ENCODE measurements at regions not wholly inside any gene's neighbourhood (a gene's known extent, or its start where the extent isn't known, plus 50 kb on each side); places are given as distances from the start of the nearest gene placed in this dataset.
A peak's percentile ranks its signal among the peaks of the same experiment; 100 is the strongest.
"Not testable (repeated sequence)": the region's sequence is repeated elsewhere in the genome, so short reads cannot be mapped to it uniquely, and the experiment has no call there.

DNA sequence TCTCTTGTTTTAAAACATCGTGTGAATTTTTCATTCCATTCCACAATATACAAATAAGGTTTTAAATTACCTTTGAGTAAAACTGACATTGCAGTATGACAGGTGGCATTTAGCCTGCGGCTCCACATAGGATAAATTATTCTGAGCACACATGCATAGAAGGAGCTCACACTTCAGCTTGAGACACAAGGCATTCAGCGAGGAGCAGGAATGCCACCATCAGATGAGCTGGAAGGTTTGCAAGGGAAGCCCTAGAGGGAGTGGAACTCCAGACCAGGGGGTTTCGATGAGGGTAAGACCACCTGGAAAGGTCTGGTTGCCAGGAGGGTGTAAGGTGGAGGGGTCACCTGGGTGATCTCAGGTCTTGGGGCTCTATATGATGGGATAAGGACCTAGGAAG, 259.0 kb upstream of the ADRA1B start:
- DNase-seq, result no peak

DNA sequence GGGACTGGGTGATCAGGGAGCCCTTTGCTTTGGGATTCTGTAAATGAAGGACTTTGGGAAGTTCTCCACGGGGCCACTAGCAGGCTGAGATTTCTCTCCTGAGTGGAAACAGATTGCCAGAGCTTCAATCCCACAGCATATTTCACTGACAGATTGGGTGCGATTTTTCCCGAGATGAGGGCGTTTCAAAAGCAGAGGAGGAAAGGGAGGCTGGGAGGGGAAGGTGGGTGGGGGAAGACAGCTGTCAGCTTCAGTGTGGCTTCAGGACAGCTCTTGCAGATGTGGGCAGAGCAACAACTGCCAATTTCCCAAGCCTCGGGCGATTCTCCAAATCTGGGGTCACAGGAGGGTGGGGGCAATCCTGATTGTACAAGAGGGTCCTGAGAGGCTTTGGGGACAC, 258.5 kb upstream of the ADRA1B start:
- DNase-seq, result no peak

DNA sequence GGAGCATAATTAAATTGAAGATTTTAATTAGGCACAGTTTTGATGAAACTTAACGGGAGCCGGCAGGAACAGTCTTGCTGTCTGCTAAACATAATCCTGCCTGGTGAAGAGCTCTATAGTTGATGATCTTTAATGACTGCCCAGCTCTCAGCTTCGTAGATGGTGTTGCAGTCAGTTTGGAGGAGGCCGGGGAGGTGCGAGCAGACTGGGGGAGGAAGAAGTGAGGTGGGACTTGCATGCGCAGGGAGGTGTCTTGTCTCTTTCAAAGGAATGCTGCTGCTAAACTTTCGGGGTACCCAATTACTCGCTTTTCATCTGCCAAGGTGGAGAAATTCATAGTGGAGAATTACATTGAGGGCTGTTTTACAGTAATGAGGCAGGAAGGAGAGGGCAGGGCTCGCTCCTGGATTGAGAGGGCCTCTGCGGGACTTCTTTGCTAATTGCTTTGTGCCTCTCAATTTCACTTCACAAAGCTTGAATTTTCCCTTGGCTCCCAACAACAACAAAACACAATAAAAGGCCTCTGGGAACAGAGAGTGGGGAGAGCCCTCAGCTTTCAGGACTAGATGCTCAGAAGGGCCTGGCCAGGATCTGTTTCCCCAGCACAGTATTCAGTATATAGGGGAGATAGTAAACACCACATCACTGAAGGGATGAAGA, 257.9 kb upstream of the ADRA1B start:
- DNase-seq, result no peak

DNA sequence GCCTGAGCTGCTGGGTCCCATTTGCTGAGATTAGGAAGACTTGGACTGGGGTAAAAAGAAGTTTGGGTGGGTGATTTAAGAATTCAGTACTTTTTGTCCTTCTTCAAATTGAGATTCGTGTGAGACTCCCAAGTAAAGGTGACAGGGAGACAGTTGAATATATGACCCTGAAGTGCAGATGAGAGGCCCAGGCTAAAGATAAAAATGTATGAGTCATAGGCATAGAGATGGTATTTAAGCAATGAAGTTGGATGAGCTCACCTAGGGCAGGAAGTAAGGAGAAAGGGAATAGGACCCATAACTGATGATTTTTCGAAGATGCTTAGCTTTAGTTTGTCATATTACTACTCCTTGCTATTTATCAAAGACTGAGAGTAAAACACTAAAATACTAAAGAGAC, 255.9 kb upstream of the ADRA1B start:
- DNase-seq, result no peak

DNA sequence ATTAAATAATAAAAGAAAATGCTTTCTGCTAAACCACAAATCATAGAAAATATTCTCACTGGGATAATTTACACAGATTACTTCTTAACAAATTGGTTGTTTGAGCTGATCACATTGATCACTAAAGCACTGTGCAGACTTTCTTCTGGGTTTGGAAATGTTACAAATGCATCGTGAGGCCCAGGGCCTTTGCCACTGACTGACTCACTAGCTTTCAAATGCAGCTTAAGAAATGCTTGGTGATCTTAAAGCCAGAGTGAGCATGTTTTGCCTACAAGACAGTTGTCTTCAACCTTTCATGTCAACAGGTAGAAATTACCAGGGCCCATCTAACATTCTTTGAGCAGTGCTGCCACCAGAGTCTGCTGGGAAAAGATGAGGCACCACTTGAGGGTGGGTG, 252.3 kb upstream of the ADRA1B start:
- no peak for DNase-seq

DNA sequence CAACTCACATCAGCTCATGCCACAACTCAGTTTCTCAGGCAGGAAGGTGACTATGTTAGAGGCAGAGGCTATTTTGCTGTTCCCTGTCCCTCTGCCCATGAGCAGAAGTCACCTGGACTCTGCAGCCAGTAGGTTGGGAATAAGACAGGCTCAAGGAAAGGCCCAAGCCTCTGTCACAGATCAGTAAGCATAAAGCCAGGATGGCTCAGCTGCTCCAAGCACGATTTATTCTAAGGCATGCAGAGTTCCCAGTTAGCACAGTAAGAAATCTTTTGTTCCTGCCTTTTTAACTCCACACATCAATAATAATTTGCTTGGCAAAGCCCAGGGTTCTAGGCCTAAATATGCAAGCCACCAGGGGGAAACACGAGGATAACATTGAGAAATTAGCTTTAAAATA, 249.0 kb upstream of the ADRA1B start:
- DNase-seq, result no peak

DNA sequence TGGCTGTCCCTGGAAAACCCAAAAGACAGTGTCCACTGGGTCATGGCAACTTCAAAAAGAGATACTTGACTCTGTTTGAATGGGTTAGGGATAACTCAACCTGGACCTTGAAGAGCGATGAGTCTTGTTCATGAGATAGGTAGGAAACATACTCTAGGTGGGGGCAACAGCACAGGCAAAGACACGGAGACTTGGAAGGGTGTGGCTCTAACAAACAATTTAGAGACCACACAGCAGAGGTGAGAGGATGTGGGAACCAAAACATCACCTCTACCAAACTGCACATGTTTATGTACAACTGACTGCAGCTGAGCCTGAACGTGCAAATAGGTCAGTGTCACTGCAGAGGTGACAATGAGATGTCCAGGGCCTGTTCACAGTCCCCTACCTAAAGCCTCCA, 247.7 kb upstream of the ADRA1B start:
- DNase-seq, result peak; percentile 6

DNA sequence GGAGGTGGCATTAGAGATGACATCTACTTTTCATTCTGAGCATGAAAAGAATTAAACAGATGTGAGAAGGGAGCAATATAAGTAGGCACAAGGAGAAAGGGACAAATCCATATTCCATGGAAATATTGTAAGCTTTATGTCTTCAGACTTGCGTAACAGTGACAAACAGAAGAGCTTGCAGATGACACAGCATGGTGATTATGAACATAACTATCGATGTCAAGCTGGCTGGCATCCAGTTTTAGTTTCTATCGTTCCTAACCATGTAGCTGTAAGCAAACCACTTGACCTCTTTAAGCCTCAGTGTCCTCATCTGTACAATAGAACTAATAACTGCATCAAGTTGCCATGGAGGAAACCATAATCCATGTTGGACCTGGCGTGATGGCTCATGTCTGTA, 246.7 kb upstream of the ADRA1B start:
- DNase-seq, result no peak

DNA sequence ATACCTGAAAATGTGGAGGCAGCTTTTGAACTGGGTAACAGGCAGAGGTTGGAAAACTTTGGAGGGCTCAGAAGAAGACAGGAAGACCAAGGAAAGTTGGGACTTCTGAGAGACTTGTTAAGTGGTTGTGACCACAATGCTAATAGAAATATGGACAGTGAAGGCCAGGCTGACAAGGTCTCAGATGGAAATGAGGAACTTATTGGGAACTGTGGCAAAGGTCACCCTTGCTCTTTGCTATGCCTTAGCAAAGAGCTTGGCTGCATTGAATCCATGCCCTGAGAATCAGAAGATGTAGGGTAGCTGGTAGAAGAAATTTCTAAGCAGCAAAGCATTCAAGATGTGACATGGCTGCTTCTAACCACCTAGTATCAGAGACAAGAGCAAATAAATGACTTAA, 244.4 kb upstream of the ADRA1B start:
- DNase-seq, result no peak

DNA sequence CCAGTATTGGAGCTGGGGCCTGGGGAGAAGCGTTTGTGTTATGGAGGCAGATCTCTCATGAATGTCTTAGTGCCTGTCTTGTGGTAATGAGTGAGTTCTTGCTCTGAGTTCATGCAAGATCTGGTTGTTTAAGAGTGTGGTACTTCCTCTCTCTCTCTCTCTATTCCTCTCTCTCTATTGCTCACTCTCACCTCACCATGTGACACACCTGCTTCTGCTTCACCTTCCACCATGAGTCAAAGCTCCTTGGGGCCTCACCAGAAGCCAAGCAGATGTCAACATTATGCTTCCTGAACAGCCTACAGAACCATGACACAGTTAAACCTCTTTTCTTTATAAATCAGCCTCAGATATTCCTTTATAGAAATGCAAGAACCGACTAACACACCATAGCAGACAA, 242.7 kb upstream of the ADRA1B start:
- no peak for DNase-seq

DNA sequence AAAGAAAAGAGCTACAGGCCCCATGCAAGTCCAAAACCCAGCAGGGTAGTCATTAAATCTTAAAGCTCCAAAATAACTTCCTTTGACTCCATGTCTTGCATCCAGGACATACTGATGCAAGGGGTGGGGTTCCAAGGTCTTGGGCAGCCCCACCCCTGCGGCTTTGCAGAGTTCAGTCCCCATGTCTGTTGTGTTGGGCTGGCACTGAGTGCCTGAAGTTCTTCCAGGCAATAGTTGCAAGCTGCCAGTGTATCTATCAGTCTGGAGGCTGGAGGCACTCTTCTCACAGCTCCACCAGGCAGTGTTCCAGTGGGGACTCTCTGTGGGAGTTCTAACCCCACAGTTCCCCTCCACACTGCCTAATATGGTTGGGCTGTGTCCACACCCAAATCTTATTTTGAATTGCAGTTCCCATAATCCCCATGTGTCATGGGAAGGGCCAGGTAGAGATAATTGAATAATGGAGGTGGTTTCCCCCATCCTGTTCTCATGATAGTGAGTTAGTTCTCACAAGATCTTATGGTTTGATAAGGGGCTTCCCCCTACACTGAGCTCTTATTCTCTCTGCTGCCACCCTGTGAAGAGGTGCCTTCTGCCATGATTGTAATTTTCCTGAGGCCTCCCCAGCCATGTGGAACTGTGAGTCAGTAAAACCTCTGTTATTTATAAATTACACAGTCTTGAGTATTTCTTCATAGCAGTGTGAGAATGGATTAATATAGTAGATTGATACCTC, 237.5 kb upstream of the ADRA1B start:
- no peak for DNase-seq

DNA sequence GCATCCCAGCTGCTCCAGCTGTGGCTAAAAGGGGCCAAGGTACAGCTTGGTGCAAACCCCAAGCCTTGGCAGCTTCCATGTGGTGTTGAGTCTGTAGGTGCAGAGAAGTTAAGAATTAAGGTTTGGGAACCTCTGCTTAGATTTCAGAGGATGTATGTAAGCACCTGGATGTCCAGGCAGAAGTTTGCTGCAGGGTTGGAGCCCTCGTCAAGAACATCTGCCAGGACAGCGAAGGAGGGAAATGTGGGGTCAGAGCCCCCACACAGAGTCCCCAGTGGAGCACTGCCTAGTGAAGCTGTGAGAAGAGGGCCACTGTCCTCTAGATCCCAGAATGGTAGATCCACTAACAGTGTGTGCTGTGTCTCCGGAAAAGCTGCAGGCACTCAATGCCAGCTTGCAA, 236.2 kb upstream of the ADRA1B start:
- DNase-seq, result no peak

DNA sequence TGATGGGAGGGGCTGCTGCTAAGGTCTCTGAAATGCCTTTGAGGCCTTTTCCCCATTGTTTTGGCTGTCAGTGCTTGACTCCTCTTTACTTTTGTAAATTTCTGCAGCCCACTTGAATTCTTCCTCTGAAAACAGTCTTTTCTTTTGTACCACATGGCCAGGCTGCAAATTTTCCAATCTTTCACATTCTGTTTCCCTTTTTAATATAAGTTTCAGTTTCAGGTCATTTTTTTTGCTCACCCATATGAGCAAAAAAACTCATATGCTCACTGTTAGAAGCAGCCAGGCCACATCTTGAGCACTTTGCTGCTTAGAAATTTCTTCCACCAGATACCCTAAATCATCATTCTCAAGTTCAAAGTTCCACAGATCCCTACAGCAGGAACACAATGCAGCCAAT, 234.6 kb upstream of the ADRA1B start:
- DNase-seq, result no peak

DNA sequence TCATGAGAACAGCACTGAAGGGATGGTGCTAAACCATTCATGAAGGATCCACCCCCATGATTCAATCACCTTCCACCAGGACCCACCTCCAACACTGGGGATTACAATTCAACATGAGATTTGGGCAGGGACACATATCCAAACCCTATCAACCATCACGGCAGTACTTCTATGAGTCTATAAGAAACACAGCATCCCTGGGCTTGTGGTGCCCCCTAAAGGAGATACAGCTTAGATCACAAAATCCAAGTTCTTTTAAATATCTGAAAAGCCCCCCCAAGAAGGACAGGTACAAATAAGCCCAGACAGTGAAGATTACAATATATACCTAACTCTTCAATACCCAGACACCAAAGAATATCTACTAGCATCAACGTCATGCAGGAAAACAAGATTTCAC, 233.7 kb upstream of the ADRA1B start:
- no peak for DNase-seq

DNA sequence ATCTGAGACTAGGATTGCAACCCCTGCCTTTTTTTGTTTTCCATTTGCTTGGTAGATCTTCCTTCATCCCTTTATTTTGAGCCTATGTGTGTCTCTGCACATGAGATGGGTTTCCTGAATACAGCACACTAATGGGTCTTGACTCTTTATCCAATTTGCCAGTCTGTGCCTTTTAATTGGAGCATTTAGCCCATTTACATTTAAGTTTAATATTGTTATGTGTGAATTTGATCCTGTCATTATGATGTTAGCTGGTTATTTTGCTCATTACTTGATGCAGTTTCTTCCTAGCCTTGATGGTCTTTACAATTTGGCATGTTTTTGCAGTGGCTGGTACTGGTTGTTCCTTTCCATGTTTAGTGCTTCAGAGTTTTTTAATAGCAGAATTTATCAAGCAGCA, 228.4 kb upstream of the ADRA1B start:
- not testable (repeated sequence) for DNase-seq

DNA sequence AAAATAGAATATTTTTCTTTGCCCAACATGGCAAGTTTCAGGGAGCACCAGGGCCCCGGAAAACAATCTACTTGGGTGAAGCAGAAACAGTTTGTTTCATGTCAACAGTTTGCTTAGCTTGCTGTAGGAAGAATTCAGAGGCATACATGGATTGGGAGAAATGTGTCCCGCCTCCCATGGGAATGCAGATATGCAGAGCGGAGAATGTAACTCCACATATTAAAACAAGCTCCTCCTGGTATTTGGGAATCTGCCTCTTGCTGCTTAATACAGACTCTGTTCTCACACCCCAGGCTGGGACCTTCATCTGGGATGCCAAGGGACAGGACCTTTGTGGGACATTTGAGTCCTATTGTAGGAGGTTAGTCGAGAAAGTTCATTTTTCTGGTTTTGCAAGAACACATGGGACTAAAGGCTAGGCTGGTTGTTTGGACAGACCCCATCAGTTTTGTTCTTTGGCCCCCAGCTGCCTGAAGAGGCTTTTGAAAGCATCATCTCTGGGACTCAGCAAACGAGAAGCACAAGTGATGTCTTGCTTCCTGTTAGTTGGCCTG, 220.5 kb upstream of the ADRA1B start:
- no peak for DNase-seq

DNA sequence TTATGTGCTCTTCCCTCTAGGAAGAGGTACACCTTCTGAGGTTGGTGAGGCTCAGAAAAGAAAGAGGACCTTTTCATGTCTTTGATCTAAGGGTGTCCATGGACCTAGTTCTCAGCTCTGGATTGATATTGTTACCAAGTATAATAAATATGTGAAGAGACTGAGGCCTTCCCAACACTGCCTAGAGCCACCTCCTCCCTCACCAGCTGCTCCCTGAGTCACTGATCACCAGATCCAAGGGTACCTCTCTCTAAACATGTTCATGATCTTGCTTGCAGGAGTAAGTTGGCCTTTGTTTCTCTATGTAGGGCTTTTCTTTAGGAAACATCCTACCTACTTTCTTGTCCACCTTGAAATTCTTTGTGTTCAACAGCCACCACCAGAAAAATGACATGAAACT, 218.8 kb upstream of the ADRA1B start:
- no peak for DNase-seq

DNA sequence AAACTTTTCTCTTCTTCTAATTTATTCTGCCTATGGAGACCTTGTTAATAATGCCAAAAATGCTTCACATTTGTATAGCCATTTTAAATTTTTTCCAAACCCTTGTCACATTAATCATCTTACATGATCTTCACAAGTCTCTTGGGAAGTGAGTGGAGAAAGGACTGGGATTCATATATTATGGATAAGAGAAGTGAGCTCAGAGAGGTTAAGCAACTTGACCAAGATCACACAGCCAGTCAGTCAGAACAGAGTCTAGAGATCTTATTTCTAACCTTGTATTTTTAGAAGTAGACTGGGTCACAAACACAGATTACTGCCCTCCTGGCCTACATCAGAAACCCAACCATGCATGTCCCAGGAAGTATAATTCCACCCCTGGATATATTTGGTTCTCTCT, 218.0 kb upstream of the ADRA1B start:
- DNase-seq, result no peak

DNA sequence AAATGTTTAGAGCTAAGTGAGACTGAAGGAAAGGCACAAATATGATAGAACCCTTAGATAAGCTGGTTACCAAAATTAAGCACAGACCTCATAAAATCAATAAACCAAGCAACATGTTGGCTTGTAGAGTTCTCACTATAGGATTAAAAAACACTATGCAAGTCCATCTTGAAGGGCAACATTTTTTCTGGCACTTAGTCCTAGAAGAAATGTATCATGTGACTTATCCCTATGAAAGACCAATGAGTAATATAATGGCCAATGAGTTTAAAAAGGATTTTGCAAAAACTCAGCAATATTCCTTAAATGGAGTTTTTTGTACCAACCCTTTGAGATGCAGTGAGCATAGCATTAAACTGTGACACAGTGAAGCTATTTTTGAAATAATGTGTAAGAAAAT, 216.3 kb upstream of the ADRA1B start:
- no peak for DNase-seq

DNA sequence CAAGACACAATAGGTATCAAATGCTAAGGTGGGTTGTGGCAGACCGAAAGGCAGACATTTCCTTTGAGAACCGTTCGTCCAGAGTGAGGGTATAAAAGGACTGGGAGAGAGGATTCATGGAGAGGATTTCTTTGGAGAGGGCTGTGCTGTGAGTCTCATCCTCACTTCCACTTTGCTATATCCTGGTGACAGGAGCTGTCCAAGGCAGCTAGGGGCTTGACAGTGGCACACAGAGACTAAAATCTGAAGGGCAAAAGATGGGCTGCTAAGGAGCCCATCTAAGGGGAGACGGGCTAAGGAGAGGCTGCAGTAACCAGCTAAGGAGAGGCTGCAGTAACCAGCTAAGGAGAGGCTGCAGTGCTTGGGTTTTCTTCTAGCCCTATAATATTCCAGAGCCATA, 214.0 kb upstream of the ADRA1B start:
- DNase-seq, result no peak

DNA sequence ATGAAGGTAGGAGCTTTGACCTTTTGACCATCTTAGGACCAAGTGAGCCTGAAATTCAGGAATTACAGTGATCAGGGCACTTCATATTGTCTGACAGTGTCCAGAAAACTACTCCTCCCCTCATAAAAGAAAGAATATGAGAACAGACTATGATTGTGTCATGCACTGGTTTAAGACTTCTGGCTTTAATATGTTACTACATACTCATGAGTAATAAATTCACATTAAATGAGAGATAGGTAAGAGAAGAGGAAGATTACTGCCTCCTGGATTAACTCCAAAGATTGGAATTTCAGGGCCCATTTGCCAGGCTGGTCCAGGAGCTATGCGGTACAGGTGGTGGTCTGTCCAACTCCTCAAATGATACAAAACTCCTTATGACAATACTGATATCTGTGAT, 213.5 kb upstream of the ADRA1B start:
- no peak for DNase-seq

DNA sequence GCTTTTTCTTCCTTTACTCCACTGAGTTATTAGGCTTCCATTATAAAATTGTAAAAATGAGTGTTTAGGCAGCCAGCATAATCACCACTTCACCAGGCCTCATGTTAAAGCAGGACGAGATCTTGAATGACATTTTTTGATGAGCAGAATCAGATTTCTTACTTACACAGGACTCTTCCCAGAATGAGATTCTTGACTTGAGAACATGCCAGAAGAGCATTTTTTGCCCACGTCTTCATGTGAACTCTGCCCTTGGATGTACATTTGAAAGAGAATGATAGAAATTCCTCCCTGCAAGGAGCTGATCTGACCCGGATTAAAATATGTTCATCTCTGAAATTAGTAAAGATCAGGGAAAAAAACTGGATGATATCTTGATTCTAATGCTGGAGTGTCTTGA, 212.1 kb upstream of the ADRA1B start:
- no peak for DNase-seq

DNA sequence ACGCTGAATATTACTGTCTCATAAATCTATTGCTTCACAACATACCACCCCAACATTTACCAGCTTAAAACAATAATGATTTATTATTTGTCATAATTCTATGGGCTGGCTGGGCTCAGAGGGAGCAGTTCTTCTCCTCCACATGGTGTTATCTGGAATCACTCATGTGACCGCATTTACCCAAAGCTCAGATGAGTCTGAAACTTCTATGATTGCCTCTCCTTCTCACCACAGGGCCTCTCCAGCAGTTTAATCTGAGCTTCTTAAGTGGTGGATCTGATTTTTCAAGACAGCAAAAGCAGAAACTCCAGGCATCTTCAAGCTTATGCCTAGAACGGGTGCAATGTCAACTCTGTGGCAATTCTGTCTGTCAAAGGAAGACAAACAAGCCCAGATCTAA, 210.3 kb upstream of the ADRA1B start:
- DNase-seq, result no peak

DNA sequence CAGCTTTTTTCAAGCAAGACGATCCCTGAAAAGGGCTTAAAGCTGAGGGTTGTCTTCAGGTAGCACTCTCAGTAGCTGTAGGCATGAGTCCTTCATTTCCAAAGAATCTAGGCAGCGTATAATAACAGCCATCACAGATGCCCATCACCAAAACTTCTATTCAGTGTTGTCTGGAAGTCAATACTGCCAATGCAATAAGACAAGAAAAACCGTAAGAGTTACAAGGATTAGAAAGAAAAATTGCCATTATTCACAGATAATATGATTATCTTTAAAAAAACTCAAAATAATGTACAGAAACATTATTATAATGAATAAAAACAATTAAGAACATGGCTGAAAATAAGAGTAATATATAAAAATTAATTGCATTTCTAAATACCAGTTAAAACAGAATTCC, 208.2 kb upstream of the ADRA1B start:
- DNase-seq, result no peak

DNA sequence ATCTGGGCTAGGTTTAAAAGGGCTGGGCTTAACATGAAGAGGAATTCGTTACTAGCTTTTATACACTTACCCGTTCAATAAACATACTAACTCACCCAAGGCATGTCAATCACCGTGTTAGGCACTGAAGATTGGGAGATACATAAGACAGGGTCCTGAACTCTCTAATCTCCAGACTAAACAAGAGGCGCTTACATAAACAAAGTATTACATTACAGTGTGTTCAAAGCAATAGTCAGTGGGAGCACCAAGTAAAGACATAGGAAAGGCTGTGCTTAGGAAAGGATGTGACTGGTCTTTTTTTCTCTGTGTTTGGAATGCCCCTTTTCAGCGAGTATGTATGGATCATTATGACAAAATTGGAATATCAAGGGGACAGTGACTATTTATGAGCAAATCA, 203.6 kb upstream of the ADRA1B start:
- DNase-seq, result no peak
